GM19452 (cell line): ENCODE measurements at regions not wholly inside any gene's neighbourhood (a gene's known extent, or its start where the extent isn't known, plus 50 kb on each side); places are given as distances from the start of the nearest gene placed in this dataset.
"Not testable (repeated sequence)": the region's sequence is repeated elsewhere in the genome, so short reads cannot be mapped to it uniquely, and the experiment has no call there.

Source experiments
- ATAC-seq: cut with Tn5 transposase; IDR thresholded peaks from one replicate; pipeline ENCODE4 v1.9.1; 2021; ENCODE audit not compliant: unreplicated experiment

- ATAC-seq, result no peak
Measured at GRCh38 chr5:1654786-1655495, 131.2 kb upstream of the LPCAT1 start.

- ATAC-seq, result peak; percentile 85
Measured at GRCh38 chr5:1653698-1654651, 130.2 kb upstream of the LPCAT1 start.

GRCh38 chr5:1652873-1653697 lies 129.3 kb upstream of the LPCAT1 start:
- peak; percentile 44 for ATAC-seq

- no peak for ATAC-seq
Measured at GRCh38 chr5:1651971-1652872, 128.5 kb upstream of the LPCAT1 start.

- ATAC-seq, result no peak
Measured at GRCh38 chr5:1651250-1651649, 127.5 kb upstream of the LPCAT1 start.

GRCh38 chr5:1649554-1649953 lies 125.8 kb upstream of the LPCAT1 start:
- ATAC-seq, result no peak

GRCh38 chr5:1648806-1649205 lies 125.0 kb upstream of the LPCAT1 start:
- no peak for ATAC-seq

GRCh38 chr5:1647580-1647979 lies 123.8 kb upstream of the LPCAT1 start:
- no peak for ATAC-seq

- ATAC-seq, result peak; percentile 80
Measured at GRCh38 chr5:1644810-1645571, 121.2 kb upstream of the LPCAT1 start.

- not testable (repeated sequence) for ATAC-seq
Measured at GRCh38 chr5:1644393-1644809, 120.6 kb upstream of the LPCAT1 start.

- no peak for ATAC-seq
Measured at GRCh38 chr5:1643651-1644392, 120.1 kb upstream of the LPCAT1 start.

GRCh38 chr5:1642621-1643061 lies 118.9 kb upstream of the LPCAT1 start:
- ATAC-seq, result no peak

GRCh38 chr5:1642221-1642620 lies 118.5 kb upstream of the LPCAT1 start:
- no peak for ATAC-seq

GRCh38 chr5:1641560-1642166 lies 117.9 kb upstream of the LPCAT1 start:
- peak; percentile 76 for ATAC-seq

GRCh38 chr5:1641041-1641440 lies 117.3 kb upstream of the LPCAT1 start:
- no peak for ATAC-seq

GRCh38 chr5:1640421-1640881 lies 116.7 kb upstream of the LPCAT1 start:
- no peak for ATAC-seq

- ATAC-seq, result no peak
Measured at GRCh38 chr5:1639757-1640156, 116.0 kb upstream of the LPCAT1 start.
